ENCODE measurements at regions not wholly inside any gene's neighbourhood (a gene's known extent, or its start where the extent isn't known, plus 50 kb on each side); places are given as distances from the start of the nearest gene placed in this dataset.
"Not testable (repeated sequence)": the region's sequence is repeated elsewhere in the genome, so short reads cannot be mapped to it uniquely, and the experiment has no call there.

- DNase-seq; intact Hi-C loops (cut with DNase I): not testable (repeated sequence)
Observed at GRCh38 chr3:195999176-195999575, 82.7 kb downstream of the TFRC start.

- intact Hi-C loops (cut with DNase I); DNase-seq: not testable (repeated sequence)
Observed at GRCh38 chr3:195996314-195996713, 85.6 kb downstream of the TFRC start.

DNA sequence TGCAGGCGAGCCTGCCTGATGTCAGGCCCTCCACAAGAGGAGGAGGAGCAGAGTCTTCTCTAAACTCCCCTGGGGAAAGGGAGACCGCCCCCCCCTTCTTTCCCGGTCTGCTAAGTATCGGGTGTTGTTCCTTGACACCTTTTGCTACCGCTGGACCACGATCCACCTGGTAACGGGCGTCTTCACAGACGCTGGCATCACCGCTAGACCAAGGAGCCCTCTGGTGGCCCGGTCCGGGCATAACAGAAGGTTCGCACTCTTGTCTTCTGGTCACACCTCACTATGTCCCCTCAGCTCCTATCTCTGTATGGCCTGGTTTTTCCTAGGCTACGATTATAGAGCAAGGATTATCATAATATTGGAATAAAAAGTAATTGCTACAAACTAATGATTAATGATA, 86.0 kb upstream of the TNK2 start:
- peak; percentile 35 to 95 (median 62) for DNase-seq
- intact Hi-C loops (cut with DNase I) = not testable (repeated sequence)

GRCh38 chr3:195993671-195994070, 85.3 kb upstream of the TNK2 start:
- DNase-seq; intact Hi-C loops (cut with DNase I): not testable (repeated sequence)

DNA sequence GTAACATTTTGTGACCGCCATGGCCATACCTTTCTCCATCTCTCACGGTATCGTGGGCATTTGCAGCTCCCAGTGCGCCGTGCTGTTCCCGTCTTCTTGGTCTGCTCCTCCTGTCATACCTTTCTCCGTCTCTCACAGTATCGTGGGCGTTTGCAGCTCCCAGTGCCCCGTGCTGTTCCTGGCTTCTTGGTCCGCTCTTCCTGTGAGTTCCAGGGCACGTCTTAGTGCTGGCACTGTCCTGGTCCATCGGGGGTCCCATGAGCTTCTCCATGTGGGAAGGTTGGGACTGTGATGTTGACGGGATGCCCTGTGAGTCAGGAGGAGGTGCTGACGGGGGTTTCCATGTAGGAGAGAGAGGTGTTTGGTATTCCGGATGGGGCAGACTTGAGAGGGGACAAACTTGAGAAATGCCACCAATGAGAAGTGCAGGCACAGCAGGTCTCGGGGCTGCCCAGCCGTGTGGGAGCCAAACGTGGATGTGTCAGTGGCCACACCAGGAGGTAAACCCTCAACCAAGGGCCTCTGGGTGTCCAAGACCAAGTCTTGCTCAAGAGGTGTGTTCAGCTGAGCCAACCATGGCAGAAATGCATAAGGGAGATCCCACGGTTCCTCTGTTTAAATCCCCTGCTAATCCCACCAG, 84.7 kb upstream of the TNK2 start:
- intact Hi-C loops (cut with DNase I); DNase-seq: not testable (repeated sequence)

DNA sequence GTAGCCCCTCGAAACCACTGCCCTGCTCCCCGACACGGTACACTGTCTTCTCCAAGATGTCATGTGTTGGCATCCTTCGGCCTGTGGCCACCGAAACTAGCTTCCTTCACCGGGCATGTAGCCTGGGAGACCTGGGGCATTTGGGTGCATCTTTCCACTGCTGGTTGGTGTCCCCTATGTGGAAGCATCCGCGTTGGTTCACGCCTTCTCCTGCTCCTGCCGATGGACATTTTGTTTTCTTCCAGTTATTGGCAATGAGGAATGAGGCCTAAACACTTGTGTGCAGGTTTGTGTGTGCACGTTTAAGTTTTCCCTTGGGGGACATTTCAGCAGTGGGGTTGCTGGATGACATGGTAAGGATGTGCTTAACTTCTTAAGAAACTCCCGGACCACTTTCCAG, 83.6 kb upstream of the TNK2 start:
- intact Hi-C loops (cut with DNase I) = not testable (repeated sequence)

GRCh38 chr3:195991243-195991642, 82.9 kb upstream of the TNK2 start:
- intact Hi-C loops (cut with DNase I) = not testable (repeated sequence)
- peak in 1 of 10 donors; percentile 62 for DNase-seq

More for the DNA sequence above, 83.6 kb upstream of the TNK2 start:
- not testable (repeated sequence) for DNase-seq

DNA sequence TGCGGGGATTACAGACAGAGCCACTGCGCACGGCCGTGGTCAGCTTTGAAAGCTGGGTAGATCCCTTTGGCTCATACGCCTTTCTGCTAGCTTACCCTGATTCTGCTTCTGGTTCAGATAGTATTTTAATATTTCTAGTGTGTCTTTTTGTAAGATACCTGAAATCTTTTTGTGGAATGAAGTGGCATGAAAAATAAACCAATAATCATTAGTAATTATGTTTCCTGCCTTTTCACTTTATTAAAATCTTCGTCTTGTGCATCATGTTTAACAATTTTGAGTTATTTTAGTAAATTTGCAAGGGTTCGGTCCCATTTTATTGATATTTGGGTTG, 82.5 kb upstream of the TNK2 start:
- intact Hi-C loops (cut with DNase I); DNase-seq: not testable (repeated sequence)

- intact Hi-C loops (cut with DNase I) = not testable (repeated sequence)
- DNase-seq = peak; percentile 68 to 98 (median 85)
Observed at GRCh38 chr3:195989921-195990840, 81.8 kb upstream of the TNK2 start.

- intact Hi-C loops (cut with DNase I) = not testable (repeated sequence)
- DNase-seq = peak in 3 of 10 donors; percentile 20 to 92 (median 79)
Observed at GRCh38 chr3:195989197-195989920, 81.0 kb upstream of the TNK2 start.

- intact Hi-C loops (cut with DNase I); DNase-seq: not testable (repeated sequence)
Observed at GRCh38 chr3:195988764-195989163, 80.4 kb upstream of the TNK2 start.

DNA sequence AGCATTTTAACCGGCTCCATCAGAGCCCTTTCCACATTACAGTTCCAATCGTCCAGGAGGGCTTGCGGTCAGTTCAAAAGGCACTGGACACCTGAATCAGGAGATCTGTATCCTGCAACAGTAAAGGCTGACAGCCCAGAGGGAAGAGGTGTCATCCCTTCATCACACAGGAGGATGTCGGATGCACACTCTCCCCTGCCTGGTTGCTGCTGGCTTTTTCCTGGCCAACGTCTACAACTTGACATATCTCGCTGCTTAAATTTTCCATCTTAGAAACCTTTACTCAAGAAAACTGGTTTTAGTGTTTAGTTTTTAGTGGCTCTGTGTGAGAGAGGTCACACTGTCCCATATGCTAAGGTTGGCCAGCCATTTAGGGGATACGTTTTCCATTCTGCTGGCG, 78.7 kb upstream of the TNK2 start:
- DNase-seq; intact Hi-C loops (cut with DNase I): not testable (repeated sequence)

- DNase-seq; intact Hi-C loops (cut with DNase I): not testable (repeated sequence)
Observed at GRCh38 chr3:195986576-195986975, 78.2 kb upstream of the TNK2 start.

DNA sequence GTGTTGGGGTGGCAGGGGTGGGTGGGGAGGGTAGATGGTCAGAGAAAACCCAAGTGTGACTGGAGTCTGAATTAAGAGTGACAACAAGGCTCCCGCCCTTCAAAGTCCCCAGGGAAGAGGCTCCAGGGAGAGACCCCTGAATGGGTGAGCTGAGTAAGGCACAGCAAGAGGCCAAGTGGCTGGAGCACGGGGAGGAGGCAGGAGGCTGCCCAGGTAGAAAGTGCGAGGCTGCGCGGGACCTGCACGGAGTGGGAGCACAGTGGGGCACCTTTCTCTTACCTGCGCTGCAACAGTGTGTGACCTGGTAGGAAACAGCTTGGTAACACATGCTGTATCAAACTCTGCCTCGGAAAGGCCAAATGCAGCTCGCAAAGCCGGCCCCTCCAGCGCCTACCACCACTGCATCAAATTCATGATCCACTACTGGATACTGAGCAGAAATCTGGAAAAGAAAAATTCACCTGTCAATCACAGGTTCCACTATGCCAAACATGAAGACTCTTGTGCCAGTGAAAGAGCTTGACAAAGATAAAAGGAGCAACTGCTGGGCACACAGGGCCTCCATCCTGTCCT, 77.1 kb upstream of the TNK2 start:
- intact Hi-C loops (cut with DNase I) = not testable (repeated sequence)
- DNase-seq = peak in 2 of 10 donors; percentile 50 to 70

DNA sequence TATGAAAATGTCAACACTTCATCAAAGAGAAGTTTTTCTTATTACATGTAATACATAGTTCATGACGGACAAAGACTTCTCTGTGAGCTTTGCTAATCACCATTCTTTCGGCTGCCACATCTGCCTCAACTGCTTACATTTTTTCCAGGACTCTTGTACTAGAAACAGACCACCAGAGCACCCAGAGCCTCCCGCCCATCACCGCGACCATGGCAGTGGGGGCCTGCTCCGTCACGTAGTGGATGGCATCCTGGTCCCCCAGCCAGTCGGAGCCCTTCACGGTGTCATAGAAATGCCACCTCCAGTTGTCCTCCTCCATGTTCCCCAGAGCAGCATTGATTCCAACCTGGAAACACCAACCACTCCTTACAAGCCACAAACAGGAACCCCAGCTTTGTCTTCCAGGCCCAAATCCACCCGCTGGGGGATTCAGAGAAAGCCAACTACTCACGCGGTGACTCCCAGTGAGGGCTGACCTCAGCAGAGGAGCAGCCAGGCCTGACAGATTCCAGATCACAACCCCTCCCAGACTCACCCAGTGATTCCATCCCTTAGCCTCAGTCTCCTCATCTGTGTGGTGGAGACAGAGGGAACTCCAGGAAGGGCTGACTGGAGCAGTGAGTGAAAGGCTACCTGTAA, 76.2 kb upstream of the TNK2 start:
- intact Hi-C loops (cut with DNase I) = not testable (repeated sequence)
- DNase-seq = peak in 1 of 10 donors; percentile 47

DNA sequence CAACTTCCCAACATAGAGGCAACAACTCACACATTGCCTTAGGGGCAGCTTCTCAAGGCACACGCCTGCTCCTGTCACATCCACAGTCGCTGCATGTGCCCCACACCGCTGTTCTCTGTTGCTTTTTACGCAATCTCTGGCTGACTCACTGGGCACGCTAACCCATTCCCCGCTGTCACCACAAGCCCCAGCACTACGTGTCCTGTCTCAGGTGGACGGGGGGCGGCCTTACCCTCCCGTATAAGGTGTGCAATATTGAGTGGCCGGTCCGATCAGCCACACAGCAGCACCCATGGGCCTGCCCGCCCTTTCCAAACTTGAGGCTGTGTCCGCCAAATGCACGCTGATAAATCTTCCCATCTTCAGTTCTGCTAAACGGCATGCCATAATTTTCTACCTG, 75.5 kb upstream of the TNK2 start:
- DNase-seq; intact Hi-C loops (cut with DNase I): not testable (repeated sequence)

DNA sequence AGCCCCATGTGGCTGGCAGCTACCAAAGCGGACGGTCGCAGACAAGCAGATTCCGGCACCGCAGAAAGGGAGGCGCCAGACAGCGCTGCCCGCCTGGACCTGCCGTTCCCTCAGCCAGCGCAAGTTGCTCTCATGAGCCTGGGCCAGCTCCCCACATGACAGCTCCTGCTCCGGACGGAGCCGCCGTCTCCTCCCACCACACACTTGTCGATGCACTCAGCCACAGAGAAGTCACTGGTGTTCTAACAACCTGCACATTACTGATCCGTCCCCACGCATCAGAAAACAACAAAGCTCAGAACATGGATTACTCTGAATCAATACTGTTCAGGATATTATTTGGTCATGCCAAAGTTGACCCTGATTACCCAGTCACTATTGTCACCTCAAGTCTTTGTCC, 74.4 kb upstream of the TNK2 start:
- DNase-seq; intact Hi-C loops (cut with DNase I): not testable (repeated sequence)

DNA sequence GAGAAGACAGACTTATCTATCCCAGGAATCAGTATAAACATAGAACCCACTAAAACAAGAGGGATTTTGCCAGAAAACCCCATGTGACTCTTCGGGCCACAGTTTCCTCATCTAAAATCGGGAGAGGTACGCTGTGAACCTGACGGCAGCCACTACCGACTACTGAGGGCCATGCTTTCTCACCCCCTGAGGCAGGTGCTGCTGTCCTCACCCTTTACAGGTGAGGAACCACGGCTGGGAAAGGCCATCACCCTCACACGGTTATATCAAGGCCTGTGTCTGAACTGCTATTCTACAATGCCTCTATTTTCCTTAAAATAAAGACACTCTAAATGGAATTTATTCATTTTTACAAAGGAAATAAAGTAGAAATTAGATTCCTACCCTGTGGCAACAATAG, 73.4 kb upstream of the TNK2 start:
- peak in 1 of 10 donors; percentile 68 for DNase-seq
- intact Hi-C loops (cut with DNase I) = not testable (repeated sequence)

DNA sequence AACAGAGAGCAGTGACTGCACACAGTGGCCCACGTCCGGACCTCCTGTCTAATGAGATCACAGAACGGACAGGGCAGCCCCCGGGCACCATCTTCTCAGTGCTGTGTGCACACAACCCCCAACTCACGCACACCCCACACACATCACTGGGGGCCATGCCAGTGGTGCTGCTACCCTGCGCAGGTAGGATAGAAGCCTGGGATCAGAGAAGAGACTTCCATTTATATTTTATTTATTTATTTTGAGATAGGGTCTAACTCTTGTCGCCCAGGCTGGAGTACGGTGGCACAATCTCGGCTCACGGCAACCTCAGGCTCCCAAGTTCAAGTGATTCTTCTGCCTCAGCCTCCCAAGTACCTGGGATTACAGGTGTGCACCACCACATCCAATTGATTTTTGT, 71.5 kb upstream of the TNK2 start:
- DNase-seq; intact Hi-C loops (cut with DNase I): not testable (repeated sequence)

DNA sequence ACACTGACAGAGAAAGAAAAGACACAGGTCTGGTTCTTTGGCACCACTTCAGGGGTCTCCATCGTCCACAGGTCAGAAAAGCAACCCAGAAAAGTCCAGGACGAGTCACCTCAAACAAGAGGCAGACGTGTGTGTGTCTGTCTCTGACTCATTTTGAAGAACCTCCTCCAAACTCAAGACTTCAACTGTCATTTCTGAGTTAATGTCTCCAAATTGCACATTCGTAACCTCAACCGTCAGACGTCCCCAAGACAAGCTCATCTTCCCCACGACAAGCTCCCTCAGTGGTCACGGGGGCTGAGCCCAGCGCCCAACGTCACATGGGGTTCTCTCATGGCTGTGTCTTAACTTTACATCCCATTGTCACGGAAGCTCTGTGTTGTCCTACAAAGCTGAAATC, 70.2 kb upstream of the TNK2 start:
- DNase-seq; intact Hi-C loops (cut with DNase I): not testable (repeated sequence)

All from posterior cingulate gyrus (tissue), 11 donors.